ENCODE measurements at regions not wholly inside any gene's neighbourhood (a gene's known extent, or its start where the extent isn't known, plus 50 kb on each side); places are given as distances from the start of the nearest gene placed in this dataset.
A peak's percentile ranks its signal among the peaks of the same experiment; 100 is the strongest.
"Not testable (repeated sequence)": the region's sequence is repeated elsewhere in the genome, so short reads cannot be mapped to it uniquely, and the experiment has no call there.

- TF ChIP-seq FOXP2 (optimal IDR thresholded peaks at IDR 0.05; ENCODE audit: control extremely low read depth, extremely low read length, insufficient read depth) (no peak), POLR2AphosphoS5 (IDR thresholded peaks at IDR 0.05; ENCODE audit: borderline replicate concordance, low read depth, low read length) (no peak), EZH2 (IDR thresholded peaks at IDR 0.05) (no peak)
These were observed 286.6 kb downstream of the COL11A1 start for GRCh38 chr1:102821707-102822106.

GRCh38 chr1:102800406-102800805, 307.9 kb downstream of the COL11A1 start:
- no peak overlapping the region for H3K9ac ChIP-seq (ENCODE audit: insufficient read length)
- TF ChIP-seq FOXP2 (optimal IDR thresholded peaks at IDR 0.05; ENCODE audit: control extremely low read depth, extremely low read length, insufficient read depth) (no peak), POLR2AphosphoS5 (IDR thresholded peaks at IDR 0.05; ENCODE audit: borderline replicate concordance, low read depth, low read length) (no peak), EZH2 (IDR thresholded peaks at IDR 0.05) (no peak)
- no peak overlapping the region for H3K27ac ChIP-seq
- DNase-seq (ENCODE audit: low read depth, low spot score), result no peak
- H3K9me3 ChIP-seq (ENCODE audit: low read depth, low read length), result no peaks in the 10 kb centered on the region
- no peaks in the 10 kb centered on the region for H3K36me3 ChIP-seq (ENCODE audit: insufficient read depth, low read length)
- no peak overlapping the region for H3K4me3 ChIP-seq

More at GRCh38 chr1:102821707-102822106, 286.6 kb downstream of the COL11A1 start:
- Histone ChIP-seq H3K27ac (no peak overlapping the region), H3K36me3 (ENCODE audit: insufficient read depth, low read length) (no peaks in the 10 kb centered on the region), H3K9me3 (ENCODE audit: low read depth, low read length) (no peaks in the 10 kb centered on the region), H3K4me3 (no peak overlapping the region), H3K9ac (ENCODE audit: insufficient read length) (no peak overlapping the region)
- peak; percentile 8 for DNase-seq (ENCODE audit: low read depth, low spot score)

- H3K9me3 ChIP-seq (ENCODE audit: low read depth, low read length), result no peaks in the 10 kb centered on the region
- TF ChIP-seq FOXP2 (optimal IDR thresholded peaks at IDR 0.05; ENCODE audit: control extremely low read depth, extremely low read length, insufficient read depth), result no peak
- TF ChIP-seq POLR2AphosphoS5 (IDR thresholded peaks at IDR 0.05; ENCODE audit: borderline replicate concordance, low read depth, low read length), result no peak
- no peak for TF ChIP-seq EZH2 (IDR thresholded peaks at IDR 0.05)
- H3K4me3 ChIP-seq, result no peak overlapping the region
- no peak overlapping the region for H3K27ac ChIP-seq
- no peak for DNase-seq (ENCODE audit: low read depth, low spot score)
- H3K9ac ChIP-seq (ENCODE audit: insufficient read length), result no peak overlapping the region
- H3K36me3 ChIP-seq (ENCODE audit: insufficient read depth, low read length), result no peaks in the 10 kb centered on the region
These were observed 308.8 kb downstream of the COL11A1 start for GRCh38 chr1:102799496-102799895.

GRCh38 chr1:102798718-102799117, 309.6 kb downstream of the COL11A1 start:
- no peak for TF ChIP-seq FOXP2 (optimal IDR thresholded peaks at IDR 0.05; ENCODE audit: control extremely low read depth, extremely low read length, insufficient read depth)
- TF ChIP-seq EZH2 (IDR thresholded peaks at IDR 0.05), result no peak
- TF ChIP-seq POLR2AphosphoS5 (IDR thresholded peaks at IDR 0.05; ENCODE audit: borderline replicate concordance, low read depth, low read length), result no peak
- H3K4me3 ChIP-seq, result no peak overlapping the region
- no peak for DNase-seq (ENCODE audit: low read depth, low spot score)
- H3K9me3 ChIP-seq (ENCODE audit: low read depth, low read length), result no peaks in the 10 kb centered on the region
- no peak overlapping the region for H3K27ac ChIP-seq
- no peak overlapping the region for H3K9ac ChIP-seq (ENCODE audit: insufficient read length)
- H3K36me3 ChIP-seq (ENCODE audit: insufficient read depth, low read length), result no peaks in the 10 kb centered on the region

- H3K9ac ChIP-seq (ENCODE audit: insufficient read length), result no peak overlapping the region
- H3K4me3 ChIP-seq, result no peak overlapping the region
- TF ChIP-seq EZH2 (IDR thresholded peaks at IDR 0.05) (no peak), FOXP2 (optimal IDR thresholded peaks at IDR 0.05; ENCODE audit: control extremely low read depth, extremely low read length, insufficient read depth) (no peak), POLR2AphosphoS5 (IDR thresholded peaks at IDR 0.05; ENCODE audit: borderline replicate concordance, low read depth, low read length) (no peak)
- H3K27ac ChIP-seq, result no peak overlapping the region
- no peak for DNase-seq (ENCODE audit: low read depth, low spot score)
- no peaks in the 10 kb centered on the region for H3K36me3 ChIP-seq (ENCODE audit: insufficient read depth, low read length)
- H3K9me3 ChIP-seq (ENCODE audit: low read depth, low read length), result no peaks in the 10 kb centered on the region
These were observed 311.9 kb downstream of the COL11A1 start for GRCh38 chr1:102796429-102796828.

GRCh38 chr1:102790997-102791396, 317.3 kb downstream of the COL11A1 start:
- DNase-seq (ENCODE audit: low read depth, low spot score), result peak; percentile 28
- H3K9me3 ChIP-seq (ENCODE audit: low read depth, low read length), result no peaks in the 10 kb centered on the region
- TF ChIP-seq FOXP2 (optimal IDR thresholded peaks at IDR 0.05; ENCODE audit: control extremely low read depth, extremely low read length, insufficient read depth), result no peak
- TF ChIP-seq EZH2 (IDR thresholded peaks at IDR 0.05), result no peak
- no peak for TF ChIP-seq POLR2AphosphoS5 (IDR thresholded peaks at IDR 0.05; ENCODE audit: borderline replicate concordance, low read depth, low read length)

GRCh38 chr1:102789951-102790350, 318.4 kb downstream of the COL11A1 start:
- not testable (repeated sequence) for H3K36me3 ChIP-seq (ENCODE audit: insufficient read depth, low read length); DNase-seq (ENCODE audit: low read depth, low spot score); H3K9me3 ChIP-seq (ENCODE audit: low read depth, low read length); H3K4me3 ChIP-seq; H3K9ac ChIP-seq (ENCODE audit: insufficient read length); H3K27ac ChIP-seq

More at GRCh38 chr1:102790997-102791396, 317.3 kb downstream of the COL11A1 start:
- Histone ChIP-seq H3K4me3 (no peak overlapping the region), H3K36me3 (ENCODE audit: insufficient read depth, low read length) (no peaks in the 10 kb centered on the region), H3K9ac (ENCODE audit: insufficient read length) (no peak overlapping the region), H3K27ac (no peak overlapping the region)

GRCh38 chr1:102783487-102783886, 324.8 kb downstream of the COL11A1 start:
- no peak for TF ChIP-seq POLR2AphosphoS5 (IDR thresholded peaks at IDR 0.05; ENCODE audit: borderline replicate concordance, low read depth, low read length)
- TF ChIP-seq EZH2 (IDR thresholded peaks at IDR 0.05), result no peak
- no peak for TF ChIP-seq FOXP2 (optimal IDR thresholded peaks at IDR 0.05; ENCODE audit: control extremely low read depth, extremely low read length, insufficient read depth)
- Histone ChIP-seq H3K4me3 (no peak overlapping the region), H3K9me3 (ENCODE audit: low read depth, low read length) (no peaks in the 10 kb centered on the region), H3K36me3 (ENCODE audit: insufficient read depth, low read length) (no peaks in the 10 kb centered on the region), H3K27ac (no peak overlapping the region), H3K9ac (ENCODE audit: insufficient read length) (no peak overlapping the region)
- no peak for DNase-seq (ENCODE audit: low read depth, low spot score)

GRCh38 chr1:102782144-102782543, 326.2 kb downstream of the COL11A1 start:
- no peak for DNase-seq (ENCODE audit: low read depth, low spot score)
- Histone ChIP-seq H3K36me3 (ENCODE audit: insufficient read depth, low read length) (no peaks in the 10 kb centered on the region), H3K27ac (no peak overlapping the region), H3K9ac (ENCODE audit: insufficient read length) (no peak overlapping the region), H3K9me3 (ENCODE audit: low read depth, low read length) (no peaks in the 10 kb centered on the region), H3K4me3 (no peak overlapping the region)
- TF ChIP-seq FOXP2 (optimal IDR thresholded peaks at IDR 0.05; ENCODE audit: control extremely low read depth, extremely low read length, insufficient read depth) (no peak), POLR2AphosphoS5 (IDR thresholded peaks at IDR 0.05; ENCODE audit: borderline replicate concordance, low read depth, low read length) (no peak), EZH2 (IDR thresholded peaks at IDR 0.05) (no peak)
